ENCODE measurements at regions not wholly inside any gene's neighbourhood (a gene's known extent, or its start where the extent isn't known, plus 50 kb on each side); places are given as distances from the start of the nearest gene placed in this dataset.

GRCh38 chr6:15712797-15713196, 50.0 kb upstream of the DTNBP1 start:
- no peak for DNase-seq
